Stimulated activated CD8-positive, alpha-beta memory T cell treated with anti-CD3 and anti-CD28 coated beads, Interleukin-12 subunit alpha, Interleukin-12 subunit beta, amount 100 ng/mL, for 4 hours (primary cell): ENCODE measurements at regions not wholly inside any gene's neighbourhood (a gene's known extent, or its start where the extent isn't known, plus 50 kb on each side); places are given as distances from the start of the nearest gene placed in this dataset.
"Not testable (repeated sequence)": the region's sequence is repeated elsewhere in the genome, so short reads cannot be mapped to it uniquely, and the experiment has no call there.

Experiments
- DNase-seq: peaks from one replicate; pipeline ENCODE4 v3.0.0-alpha.2; 2020; ENCODE audit warnings: low read depth

DNA sequence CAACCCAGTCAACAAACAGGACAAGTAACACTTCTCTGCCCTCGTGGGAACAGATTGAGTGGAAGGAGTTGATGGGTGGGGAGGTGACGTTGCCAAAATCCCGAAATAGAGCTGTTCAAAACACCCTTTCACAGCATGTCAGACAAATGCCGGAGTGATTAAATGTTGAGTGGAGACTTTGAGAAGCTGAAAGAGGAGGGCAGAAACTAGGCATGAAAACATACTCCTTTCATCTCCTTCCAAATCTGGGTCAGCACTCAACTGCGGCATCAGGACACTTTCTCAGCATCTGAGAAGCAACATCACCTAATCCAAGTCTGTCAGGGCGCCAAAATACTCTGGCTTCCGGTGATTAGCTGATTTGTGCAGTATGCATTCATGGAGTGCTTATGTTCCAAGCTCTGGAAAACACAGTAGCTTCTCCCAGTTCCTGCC is 51.5 kb upstream of the MRI1 start:
- DNase-seq: no peak

DNA sequence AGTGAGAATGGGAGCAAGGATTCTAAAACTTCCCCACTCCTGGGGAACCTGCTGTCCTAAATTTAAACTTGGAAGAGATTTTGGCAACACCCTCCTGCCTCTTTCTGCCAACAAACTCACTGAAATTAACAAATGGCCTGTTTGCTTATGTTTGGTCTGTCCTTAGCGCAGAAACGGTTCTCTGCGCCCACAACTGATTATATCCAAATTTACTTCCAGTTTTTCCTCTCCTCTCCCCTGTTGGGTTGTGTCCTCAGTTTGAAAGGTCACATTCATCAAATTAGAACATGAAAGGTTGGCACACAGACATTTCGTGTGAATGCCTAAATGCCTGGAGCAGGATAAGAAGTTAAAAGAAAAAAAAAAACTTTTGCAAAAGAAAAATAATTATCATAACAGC is 56.4 kb upstream of the MRI1 start:
- DNase-seq: no peak

DNA sequence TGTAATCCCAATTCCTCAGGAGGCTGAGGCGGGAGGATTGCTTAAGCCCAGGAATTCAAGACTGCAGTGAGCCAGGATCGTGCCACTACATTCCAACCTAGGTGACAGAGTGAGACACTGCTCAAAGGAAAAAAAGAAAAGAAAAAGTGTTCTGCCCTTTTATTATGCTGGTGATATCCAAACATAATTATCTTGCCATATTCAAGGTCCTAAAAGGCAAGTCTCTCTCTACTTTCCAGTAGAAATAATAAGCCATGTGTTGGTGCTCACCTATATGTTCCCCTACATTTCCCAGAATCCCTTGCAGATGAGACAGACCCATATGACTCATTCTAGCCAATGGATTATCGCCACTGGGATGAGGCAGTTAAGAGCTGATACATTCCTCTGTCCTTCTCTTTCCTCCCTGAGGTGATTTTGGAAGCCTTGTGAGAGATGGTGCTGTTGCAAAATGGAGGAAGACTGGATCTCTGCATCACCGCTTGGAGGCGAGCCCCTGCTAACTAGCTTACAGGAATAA is 58.3 kb upstream of the MRI1 start:
- DNase-seq: no peak

- DNase-seq: no peak
Measured at GRCh38 chr19:13705201-13705600, 59.1 kb upstream of the MRI1 start.

- no peak for DNase-seq
Measured at GRCh38 chr19:13701624-13702023, 62.7 kb upstream of the MRI1 start.

DNA sequence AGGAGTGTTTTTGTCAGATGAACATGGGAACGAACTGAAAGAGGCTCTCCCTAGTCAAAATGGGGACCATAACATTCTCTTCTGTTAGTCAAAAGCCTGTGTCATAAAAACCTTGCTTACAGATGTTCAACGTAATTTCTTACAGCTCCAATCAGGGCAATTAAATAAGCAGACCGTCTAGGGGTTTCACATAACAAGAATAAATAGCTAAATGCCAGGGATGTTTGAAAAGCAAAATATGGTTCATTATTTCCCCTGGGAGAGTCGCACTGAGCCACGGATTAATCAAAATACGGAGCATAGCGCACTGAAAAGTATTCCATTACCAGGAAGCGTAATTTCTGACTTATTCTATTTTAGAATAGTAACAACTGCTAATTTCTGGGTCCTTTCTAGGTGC is 63.7 kb upstream of the MRI1 start:
- no peak for DNase-seq

DNA sequence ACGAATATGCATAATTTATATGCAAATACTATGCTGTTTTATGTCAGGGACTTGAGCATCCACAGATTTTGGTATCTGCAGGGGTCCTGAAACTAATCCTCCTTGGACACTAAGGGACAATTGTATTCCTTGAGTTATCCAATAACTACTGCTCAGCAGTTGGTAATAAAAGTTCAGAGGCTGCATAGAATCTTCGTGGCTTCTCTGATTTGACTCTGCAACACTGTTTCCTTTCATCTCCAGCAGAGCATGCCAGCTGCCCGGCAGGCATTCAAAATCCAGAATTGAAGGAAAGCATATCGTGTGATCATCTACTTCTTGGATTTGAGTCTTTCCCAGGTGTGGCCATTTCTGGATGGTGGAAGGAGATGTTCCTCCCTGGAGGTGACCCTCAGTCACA is 64.5 kb upstream of the MRI1 start:
- DNase-seq: no peak

DNA sequence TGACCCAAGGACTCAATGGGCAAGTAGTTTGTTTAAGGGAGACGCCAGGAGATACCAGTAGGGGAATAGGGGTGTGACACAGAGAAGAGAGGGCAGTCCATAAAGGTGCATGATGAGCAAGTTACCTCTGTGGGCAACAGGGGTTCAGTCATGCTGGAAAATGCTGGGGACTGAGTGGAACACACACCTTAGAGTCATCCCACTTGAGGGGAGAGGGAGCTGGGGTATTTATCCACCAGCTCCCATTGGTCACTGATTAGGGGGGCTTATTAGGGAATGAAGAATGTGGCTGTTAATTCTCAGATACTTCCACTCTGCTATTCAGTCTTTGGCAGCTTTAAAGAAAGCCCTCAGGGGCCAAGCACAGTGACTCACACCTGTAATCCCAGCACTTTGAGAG is 67.5 kb upstream of the MRI1 start:
- DNase-seq: no peak

DNA sequence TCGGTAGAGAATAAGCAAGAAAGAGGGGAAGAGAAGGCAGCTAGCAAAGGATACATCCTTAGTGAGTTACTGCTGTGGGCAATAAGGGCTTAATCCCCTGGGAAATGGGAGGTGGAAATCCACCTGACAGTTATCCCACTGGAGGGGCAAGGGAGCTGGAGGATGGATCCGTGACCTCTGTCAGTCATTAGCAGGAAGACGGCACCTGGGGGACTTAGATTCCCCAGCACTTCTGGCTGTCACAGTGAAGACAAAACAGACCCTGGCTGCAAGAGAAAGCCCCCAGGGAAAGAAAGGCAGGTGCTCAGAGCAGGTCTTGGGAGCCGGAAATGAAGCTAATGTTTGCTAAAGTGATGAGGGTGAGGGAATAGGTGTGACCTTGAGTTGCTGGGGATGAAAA is 70.4 kb upstream of the MRI1 start:
- no peak for DNase-seq

GRCh38 chr19:13691569-13692435 is 72.5 kb upstream of the MRI1 start:
- DNase-seq: no peak

- DNase-seq: no peak
Measured at GRCh38 chr19:13689085-13689484, 75.2 kb upstream of the MRI1 start.

- DNase-seq: no peak
Measured at GRCh38 chr19:13684021-13684420, 80.3 kb upstream of the MRI1 start.

GRCh38 chr19:13681509-13681908 is 82.8 kb upstream of the MRI1 start:
- DNase-seq: no peak

DNA sequence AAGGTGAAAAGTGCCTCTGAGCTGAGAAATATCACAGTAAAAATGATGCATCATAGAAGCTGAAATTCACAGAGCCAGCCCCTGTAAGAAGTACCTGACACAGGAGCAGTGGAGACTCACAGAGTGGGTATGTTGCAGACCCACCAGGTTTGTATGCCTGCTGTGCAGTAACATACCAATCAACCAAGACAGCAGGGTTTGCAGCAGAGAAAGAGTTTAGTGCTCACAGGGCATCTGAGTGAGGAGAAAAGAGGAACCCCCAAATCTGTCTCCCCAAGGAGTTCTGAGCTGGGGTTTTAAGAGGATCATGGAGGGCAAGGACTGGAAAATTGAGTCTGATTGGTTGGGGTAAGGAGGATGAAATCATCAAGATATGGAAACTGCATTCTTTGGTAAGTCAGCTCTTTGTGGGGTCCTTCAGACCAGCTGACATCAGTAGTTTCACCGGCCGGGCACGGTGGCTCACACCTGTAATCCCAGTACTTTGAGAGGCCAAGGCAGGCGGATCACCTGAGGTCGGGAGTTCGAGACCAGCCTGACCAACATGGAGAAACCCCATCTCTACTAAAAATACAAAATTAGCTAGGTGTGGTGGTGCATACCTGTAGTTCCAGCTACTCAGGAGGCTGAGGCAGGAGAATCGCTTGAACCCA is 83.5 kb upstream of the MRI1 start:
- not testable (repeated sequence) for DNase-seq

DNA sequence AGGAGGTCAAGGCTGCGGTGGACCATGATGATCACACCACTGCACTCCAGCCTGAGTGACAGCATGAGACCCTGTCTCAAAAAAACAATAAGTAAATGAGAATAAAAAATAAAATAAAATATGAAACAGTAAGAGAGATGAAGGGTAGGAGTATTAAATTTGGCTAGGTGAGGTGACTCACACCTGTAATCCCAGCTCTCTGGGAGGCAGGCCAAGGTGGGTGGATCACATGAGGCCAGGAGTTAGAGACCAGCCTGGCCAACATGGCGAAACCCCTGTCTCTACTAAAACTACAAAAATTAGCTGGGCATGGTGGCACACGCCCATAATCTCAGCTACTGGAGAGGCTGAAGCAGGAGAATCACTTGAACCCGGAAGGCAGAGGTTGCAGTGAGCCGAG is 87.4 kb upstream of the MRI1 start:
- DNase-seq: not testable (repeated sequence)

DNA sequence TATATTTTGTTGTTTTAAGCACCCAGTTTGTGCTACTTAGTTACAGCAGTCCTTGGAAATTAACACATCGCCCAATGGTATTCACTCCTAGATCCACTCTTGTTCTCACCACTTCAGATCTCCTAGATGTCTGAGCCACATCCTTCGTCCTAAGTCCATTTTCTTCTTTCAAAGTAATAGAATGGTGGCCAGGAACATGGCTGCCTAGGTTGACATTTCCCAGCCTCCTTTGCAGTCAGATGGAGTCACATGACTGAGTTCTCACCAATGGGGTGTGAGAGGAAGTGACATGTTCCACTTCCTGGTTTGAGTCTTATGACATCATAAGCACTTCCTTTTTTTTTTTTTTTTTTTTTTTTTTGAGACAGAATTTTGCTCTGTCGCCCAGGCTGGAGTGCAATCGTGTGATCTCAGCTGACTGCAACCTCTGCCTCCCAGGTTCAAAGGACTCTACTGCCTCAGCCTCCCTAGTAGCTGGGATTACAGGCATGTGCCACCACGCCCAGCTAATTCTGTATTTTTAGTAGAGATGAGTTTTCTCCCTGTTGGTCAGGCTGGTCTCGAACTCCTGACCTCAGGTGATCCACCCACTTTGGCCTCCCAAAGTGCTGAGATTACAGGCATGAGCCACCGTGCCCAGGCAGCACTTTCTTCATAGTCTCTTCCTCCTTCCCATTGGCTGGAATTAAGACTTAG is 91.7 kb upstream of the MRI1 start:
- not testable (repeated sequence) for DNase-seq

- no peak for DNase-seq
Measured at GRCh38 chr19:13670846-13671245, 93.5 kb upstream of the MRI1 start.

DNA sequence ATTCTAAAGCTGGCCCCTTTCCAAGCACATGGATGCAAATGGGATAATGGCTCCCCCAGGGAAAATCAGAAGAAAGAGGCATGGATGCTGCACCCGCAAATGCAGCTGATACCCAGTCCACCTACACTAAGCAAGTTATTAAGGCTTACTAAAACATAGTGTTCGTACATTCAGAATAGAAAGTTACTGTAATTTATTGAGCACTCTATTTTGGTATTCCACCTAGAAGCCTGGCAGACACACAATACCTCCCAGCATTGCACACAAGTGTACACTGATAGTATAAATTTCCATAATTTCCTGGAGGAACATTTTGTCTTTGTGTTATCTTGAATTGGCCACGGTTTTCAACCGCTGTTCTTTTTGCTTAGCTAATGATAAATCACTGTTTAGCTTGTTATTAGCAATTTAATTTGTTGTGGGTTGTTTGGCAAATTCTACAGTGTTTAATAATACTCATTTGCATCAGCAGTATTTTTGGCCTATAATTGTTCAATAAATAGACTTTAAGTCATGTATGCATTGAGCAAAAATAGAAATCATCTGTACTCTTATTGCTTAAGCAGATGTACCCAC is 94.5 kb upstream of the MRI1 start:
- no peak for DNase-seq

GRCh38 chr19:13668964-13669363 is 95.4 kb upstream of the MRI1 start:
- DNase-seq: no peak

DNA sequence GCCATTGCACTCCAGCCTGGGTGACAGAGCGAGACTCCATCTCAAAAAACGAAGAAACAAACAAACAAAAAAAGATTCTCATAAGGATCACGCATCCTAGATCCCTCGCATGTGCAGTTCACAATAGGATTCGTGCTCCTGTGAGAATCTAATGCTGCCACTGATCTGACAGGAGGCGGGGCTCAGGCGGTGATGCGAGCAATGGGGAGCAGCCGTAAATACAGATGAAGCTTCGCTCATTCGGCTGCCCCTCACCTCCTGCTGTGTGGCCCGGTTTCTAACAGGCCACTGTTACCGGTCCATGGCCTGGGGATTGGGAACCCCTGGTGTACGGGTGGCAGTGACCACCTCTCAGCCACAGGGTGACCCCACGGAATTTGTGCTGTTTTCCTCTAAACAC is 98.2 kb upstream of the MRI1 start:
- no peak for DNase-seq

DNA sequence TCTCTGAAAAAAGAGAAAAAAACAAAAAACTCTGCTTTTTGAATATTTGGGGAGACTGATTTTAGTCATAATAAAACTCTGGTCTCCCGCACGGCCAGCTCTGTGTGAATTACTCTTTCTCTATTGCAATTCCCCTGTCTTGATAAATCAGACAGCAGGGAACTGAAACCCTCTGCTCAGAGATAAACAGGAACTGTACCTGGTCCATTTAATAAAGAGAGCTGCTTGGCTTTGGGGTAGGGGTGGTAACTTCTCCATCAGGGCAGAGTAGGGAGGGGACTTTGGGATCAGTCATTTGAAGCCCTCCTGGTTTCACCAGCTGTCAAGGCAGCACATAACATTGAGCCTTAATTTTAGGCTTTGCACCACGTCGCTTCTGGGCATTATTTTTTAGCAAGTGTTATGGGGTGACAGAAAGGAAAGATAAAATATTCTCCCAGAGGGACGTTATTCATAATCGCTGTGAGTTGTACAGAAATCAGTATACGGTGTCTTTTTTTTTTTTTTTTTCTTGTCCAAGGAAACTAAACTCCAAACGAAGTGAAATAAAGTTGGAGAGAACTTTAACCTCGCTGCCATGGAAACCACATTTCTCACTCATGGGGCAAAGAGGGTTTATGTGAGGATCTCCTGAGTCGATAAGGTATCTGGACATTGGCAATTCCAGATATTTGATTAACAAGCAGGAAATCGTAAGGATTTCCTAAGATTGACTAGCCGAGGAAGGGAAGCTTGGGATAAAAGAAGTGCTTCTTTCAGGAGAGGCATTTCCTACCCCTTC is 99.0 kb upstream of the MRI1 start:
- DNase-seq: no peak
